AG08395 (cell line): ENCODE measurements at regions not wholly inside any gene's neighbourhood (a gene's known extent, or its start where the extent isn't known, plus 50 kb on each side); places are given as distances from the start of the nearest gene placed in this dataset.
"Not testable (repeated sequence)": the region's sequence is repeated elsewhere in the genome, so short reads cannot be mapped to it uniquely, and the experiment has no call there.

Experiments
- DNase-seq: peaks from one replicate; pipeline ENCODE4 v3.0.0; 2012; ENCODE audit warnings: mixed read lengths, low spot score

- DNase-seq = not testable (repeated sequence)
Observed at GRCh38 chr12:97988588-97988987, 526.0 kb downstream of the RMST start.

- no peak for DNase-seq
Observed at GRCh38 chr12:97989366-97989940, 525.9 kb upstream of the TMPO start.

DNA sequence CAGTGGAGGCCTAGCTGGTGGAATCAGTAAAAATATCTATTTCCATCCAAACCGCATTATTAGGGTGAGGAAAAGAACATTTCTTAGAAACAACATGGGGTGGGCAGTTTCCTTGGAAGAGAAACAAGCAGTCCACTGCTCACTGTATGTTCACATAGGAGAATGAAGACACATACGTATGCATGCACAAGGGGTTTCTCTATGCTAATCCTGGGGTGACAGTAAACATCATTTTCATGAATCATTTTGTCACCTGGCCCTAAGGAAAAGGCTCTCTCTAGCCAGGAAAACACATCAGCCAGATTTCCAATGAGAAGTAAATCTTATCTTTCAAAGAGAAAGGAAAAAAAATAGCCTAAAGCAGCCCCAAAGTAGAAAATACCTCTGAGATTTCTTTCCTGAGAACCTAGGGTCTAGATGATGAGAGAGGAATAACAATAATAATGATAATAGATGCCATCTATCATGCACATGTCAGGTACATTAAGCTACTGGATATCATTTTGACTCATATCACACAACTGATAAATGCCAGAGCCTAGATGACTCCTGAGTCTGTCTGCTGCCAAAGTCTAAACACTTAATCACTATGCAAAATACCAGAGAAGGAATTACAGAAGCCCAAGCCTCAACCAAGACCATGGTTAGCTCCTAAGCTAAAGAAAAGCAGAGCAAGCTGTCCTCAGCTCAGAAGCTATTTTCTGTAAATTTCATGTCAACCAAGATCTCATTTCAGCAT, 520.5 kb upstream of the TMPO start:
- DNase-seq = no peak

GRCh38 chr12:97995559-97995958, 519.8 kb upstream of the TMPO start:
- no peak for DNase-seq

DNA sequence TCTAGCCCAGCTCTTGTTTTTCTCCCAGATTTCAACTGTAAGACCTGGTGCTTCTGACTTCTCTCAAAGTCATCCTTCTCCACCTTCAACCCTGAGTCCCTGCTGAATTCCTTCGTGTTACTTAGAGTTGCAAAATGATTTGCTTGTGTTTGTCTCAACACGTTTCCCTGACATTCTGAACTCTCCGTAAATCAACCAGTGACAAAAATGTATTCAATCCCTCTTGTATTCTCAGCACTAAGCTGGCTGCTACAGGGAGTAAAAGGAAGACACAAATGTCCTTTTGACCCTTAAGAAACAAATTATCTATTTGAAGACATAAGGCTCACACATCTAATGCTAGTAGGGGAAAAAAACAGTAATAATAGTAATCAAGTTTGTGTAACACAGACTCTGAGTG, 514.0 kb upstream of the TMPO start:
- DNase-seq = no peak

DNA sequence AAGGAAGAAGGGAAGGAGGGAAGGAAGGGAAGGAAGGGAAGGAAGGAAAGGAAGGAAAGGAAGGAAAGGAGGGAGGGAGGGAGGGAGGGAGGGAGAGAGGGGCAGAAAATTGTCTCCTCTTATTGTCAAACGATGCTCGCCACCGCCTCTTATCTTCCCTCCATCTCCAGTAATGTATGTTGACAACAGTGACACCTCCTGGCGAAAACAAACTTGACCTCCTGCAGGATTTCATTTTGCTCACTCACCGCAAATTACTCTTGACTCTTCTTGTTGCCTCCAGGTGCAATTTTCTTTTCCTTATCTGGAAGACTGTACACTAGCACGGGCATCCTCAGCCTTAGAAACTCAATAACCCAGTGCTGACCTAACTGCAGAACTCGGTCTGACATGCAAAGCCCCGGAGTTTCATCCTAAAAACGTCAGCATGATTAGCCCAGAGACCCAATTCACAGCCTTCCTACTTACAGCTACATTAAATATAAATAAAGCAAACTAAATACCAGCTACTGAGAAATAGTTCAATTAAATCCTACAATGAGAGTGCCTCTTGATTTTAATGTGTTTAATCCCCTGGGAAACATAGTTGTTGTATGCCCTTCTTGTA, 512.4 kb upstream of the TMPO start:
- DNase-seq = no peak

DNA sequence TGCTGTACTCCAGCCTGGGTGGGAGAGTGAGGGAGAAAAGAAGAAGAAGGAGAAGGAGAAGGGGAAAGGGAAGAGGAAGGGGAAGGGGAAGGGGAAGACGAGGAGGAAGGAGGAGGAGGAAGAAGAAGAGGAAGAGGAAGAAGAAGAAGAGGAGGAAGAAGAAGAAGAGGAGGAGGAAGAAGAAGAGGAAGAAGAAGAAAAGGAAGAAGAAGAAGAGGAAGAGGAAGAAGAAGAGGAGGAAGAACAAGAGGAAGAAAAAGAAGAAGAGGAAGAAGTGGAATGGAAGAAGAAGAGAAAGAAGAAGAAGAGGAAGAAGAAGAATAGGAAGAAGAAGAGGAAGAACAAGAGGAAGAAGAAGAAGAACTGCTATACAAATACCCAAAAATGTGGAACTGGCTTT, 507.4 kb upstream of the TMPO start:
- no peak for DNase-seq

DNA sequence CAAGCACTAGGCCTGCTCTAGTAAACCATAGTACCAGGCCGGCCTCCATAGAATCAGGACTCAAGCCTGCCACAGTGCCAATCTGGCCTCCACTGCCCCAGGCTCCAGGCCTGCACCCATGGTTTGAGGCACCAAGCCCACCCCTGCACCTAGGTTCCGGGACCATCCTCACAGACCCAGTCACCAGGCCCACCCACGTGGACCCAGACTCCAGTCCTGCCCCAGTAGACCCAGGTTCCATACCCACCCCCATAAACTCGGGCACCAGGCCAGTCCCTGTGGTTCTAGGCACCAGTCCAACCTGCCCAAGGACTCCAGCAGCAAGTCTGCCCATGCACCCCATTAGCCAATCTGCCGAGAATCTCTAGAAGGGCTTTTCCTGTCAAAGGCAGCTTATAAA, 501.8 kb upstream of the TMPO start:
- DNase-seq = no peak

GRCh38 chr12:98018836-98019235, 496.6 kb upstream of the TMPO start:
- no peak for DNase-seq

DNA sequence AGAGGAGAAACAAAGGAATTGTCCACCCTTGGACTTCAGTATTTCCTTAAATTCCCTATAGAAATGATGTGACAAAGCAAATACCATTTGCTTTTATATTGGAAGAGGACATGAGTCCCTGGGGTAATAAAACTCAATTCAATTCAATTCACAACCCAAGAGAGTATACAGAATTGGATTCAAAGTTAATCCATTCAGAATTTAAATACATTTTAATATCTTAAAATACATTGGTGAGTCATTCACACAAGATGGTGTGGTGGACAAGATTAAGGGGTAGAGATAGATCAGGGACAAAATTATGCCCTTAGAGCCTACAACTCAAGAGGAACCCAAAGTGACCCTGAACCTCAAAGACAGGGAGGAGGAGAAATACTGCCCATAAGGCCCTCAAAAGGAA, 495.0 kb upstream of the TMPO start:
- DNase-seq = no peak

- no peak for DNase-seq
Observed at GRCh38 chr12:98022961-98023360, 492.4 kb upstream of the TMPO start.

DNA sequence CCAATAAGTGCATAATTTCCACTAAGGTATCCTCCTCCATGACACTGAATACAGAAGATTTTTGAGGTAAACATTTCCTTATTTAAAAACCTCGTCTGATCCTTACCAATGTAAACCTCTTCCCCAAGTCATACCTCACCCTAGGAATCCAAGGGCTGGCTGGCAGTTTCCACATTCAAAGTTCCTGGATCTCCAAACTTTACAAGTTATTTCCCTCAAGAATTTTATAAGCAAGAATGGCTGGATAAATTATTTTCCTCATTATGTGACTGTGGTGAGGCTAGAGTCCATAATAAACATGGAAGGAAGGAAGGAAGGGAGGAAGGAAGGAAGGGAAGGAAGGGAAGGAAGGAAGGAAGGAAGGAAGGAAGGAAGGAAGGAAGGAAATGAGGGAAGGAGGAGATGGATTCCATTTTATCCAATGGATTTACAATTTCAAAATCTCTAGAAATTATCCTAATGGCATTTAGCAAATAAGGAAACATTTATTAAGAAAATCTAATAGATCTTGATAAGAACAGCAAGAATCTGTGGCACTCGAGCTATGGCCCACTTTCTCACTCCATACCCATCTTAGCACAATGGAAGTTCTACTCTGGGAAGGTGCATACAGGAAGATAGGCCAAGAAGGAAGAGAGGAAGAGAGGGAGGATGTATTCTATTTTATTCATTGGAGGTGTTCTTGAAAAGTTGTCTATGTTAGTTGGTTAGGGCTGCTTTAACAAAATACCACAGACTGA, 477.8 kb upstream of the TMPO start:
- DNase-seq = no peak

DNA sequence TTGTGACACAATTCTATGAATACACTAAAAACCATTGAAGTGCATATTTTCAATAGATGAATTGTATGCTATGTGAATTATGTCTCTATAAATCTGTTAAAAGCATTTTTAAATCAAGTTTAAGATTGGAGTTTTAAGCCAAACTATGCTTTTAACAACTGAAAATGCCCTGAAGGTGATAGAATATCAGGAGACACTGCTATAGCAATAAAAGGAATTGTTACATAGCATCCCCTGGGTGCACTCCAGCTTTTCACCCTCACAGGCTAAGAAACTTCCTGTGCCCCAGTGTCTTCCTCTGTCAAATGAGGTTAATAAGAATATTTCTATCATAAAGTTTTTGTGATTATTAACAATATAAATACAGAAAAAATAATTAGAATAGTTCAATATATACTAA, 472.7 kb upstream of the TMPO start:
- no peak for DNase-seq

- DNase-seq = no peak
Observed at GRCh38 chr12:98045395-98045794, 470.0 kb upstream of the TMPO start.

- DNase-seq = no peak
Observed at GRCh38 chr12:98048326-98048725, 467.1 kb upstream of the TMPO start.

- no peak for DNase-seq
Observed at GRCh38 chr12:98053202-98053601, 462.2 kb upstream of the TMPO start.

- no peak for DNase-seq
Observed at GRCh38 chr12:98057701-98058100, 457.7 kb upstream of the TMPO start.

DNA sequence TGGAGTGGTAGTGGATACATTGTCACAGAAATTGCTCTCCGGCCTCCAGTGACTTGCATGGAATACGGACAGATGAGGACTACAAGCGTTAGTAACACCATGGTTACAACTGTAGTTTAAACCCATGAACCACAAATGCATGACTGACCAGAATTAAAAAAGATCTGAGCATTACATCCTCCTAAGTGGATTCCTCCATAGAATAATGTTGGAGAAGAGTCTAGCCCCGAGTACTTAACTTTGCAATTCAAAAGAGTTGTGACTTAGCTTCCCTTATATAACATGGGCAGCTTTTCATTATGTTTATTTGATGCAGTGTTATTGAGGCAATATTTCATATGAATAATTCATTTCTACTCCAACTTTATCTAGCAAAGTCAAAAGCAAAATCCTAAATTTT, 457.2 kb upstream of the TMPO start:
- no peak for DNase-seq

GRCh38 chr12:98058838-98059237, 456.6 kb upstream of the TMPO start:
- DNase-seq = no peak

- no peak for DNase-seq
Observed at GRCh38 chr12:98059659-98060343, 455.6 kb upstream of the TMPO start.

GRCh38 chr12:98060411-98060810, 455.0 kb upstream of the TMPO start:
- DNase-seq = no peak

GRCh38 chr12:98062464-98063245, 452.7 kb upstream of the TMPO start:
- DNase-seq = no peak
